Caco-2 (cell line): ENCODE measurements at regions not wholly inside any gene's neighbourhood (a gene's known extent, or its start where the extent isn't known, plus 50 kb on each side); places are given as distances from the start of the nearest gene placed in this dataset.

Experiments
- BruUV-seq: library from RNA; stranded (reverse); fragments of 400-500 nt; replicated peaks from 2 replicates; lab custom pipeline; 2021; lab: Mats Ljungman, UMichigan
- CTCF ChIA-PET: fragments of 300-600 bp; sonication (Branson Sonifier 250); formaldehyde crosslinking; loops from one replicate; lab custom pipeline; 2022; ENCODE audit warnings: antibody characterized with exemption; lab: Charles Lee
- POLR2A ChIA-PET: fragments of 300-600 bp; sonication (Branson Sonifier 250); formaldehyde crosslinking; loops from one replicate; lab custom pipeline; 2022; ENCODE audit warnings: antibody characterized with exemption; lab: Charles Lee
- DNase-seq, 2 experiments: peaks; one replicate each; pipeline versions ENCODE4 v3.0.0 to v3.0.0-alpha.2; 2020 to 2022
- H3K27me3 ChIP-seq: replicated peaks from 2 replicates; pipeline ENCODE4 v1.6.0; 2011; ENCODE audit warnings: low read length; ENCODE audit not compliant: control insufficient read depth, insufficient read depth
- H3K36me3 ChIP-seq: 2 replicates; pipeline ENCODE4 v1.5.1; 2011; ENCODE audit warnings: low read length; ENCODE audit not compliant: control insufficient read depth, insufficient read depth
- H3K4me1 ChIP-seq: fragments of 250-450 bp; sonication (Bioruptor Pico); 2 replicates; pipeline ENCODE4 v1.5.1; 2020; ENCODE audit warnings: mild to moderate bottlenecking
- H3K4me3 ChIP-seq: 2 replicates; pipeline ENCODE4 v1.5.1; 2011; ENCODE audit warnings: low read depth, mild to moderate bottlenecking, control low read depth, low read length
- H3K9me3 ChIP-seq: fragments of 250-450 bp; sonication (Bioruptor Pico); 2 replicates; pipeline ENCODE4 v1.5.1; 2020; ENCODE audit warnings: mild to moderate bottlenecking, moderate library complexity
- H3K27ac Mint-ChIP-seq: one replicate; pipeline ENCODE4 v1.8.0; 2022; ENCODE audit warnings: mixed read lengths; ENCODE audit not compliant: unreplicated experiment
- H3K27me3 Mint-ChIP-seq: one replicate; pipeline ENCODE4 v1.8.0; 2022; ENCODE audit warnings: mixed read lengths; ENCODE audit not compliant: insufficient read depth, unreplicated experiment
- H3K36me3 Mint-ChIP-seq: one replicate; pipeline ENCODE4 v1.8.0; 2022; ENCODE audit warnings: mild to moderate bottlenecking, mixed read lengths; ENCODE audit not compliant: insufficient read depth, unreplicated experiment
- H3K4me1 Mint-ChIP-seq: one replicate; pipeline ENCODE4 v1.8.0; 2022; ENCODE audit warnings: low read depth, mixed read lengths; ENCODE audit not compliant: unreplicated experiment
- H3K4me3 Mint-ChIP-seq: one replicate; pipeline ENCODE4 v1.8.0; 2022; ENCODE audit warnings: mild to moderate bottlenecking, moderate library complexity, mixed read lengths; ENCODE audit not compliant: unreplicated experiment
- H3K9me3 Mint-ChIP-seq: one replicate; pipeline ENCODE4 v1.8.0; 2022; ENCODE audit warnings: mixed read lengths; ENCODE audit not compliant: unreplicated experiment
- intact Hi-C: fragments of 100-400 bp; cut with micrococcal nuclease; formaldehyde crosslinking; loops from one replicate; pipeline ENCODE4 v1.10.0; 2022; ENCODE audit not compliant: unreplicated experiment
- TF ChIP-seq, protein P1 (sequence below), 2 experiments: fragments of 200-600 bp in 1 of 2; IDR thresholded peaks; 1 replicate in 1 of 2; 2 replicates in 1 of 2; pipeline versions ENCODE4 v1.5.1 to v1.8.0; 2011 to 2022; ENCODE audit warnings: antibody characterized with exemption in 1 of 2, control low read depth in 1 of 2, inconsistent platforms in 1 of 2, low read depth in 1 of 2, low read length in 1 of 2, mild to moderate bottlenecking in 1 of 2, moderate library complexity in 1 of 2; ENCODE audit not compliant: insufficient read depth in 1 of 2, severe bottlenecking in 1 of 2, unreplicated experiment in 1 of 2

DNA sequence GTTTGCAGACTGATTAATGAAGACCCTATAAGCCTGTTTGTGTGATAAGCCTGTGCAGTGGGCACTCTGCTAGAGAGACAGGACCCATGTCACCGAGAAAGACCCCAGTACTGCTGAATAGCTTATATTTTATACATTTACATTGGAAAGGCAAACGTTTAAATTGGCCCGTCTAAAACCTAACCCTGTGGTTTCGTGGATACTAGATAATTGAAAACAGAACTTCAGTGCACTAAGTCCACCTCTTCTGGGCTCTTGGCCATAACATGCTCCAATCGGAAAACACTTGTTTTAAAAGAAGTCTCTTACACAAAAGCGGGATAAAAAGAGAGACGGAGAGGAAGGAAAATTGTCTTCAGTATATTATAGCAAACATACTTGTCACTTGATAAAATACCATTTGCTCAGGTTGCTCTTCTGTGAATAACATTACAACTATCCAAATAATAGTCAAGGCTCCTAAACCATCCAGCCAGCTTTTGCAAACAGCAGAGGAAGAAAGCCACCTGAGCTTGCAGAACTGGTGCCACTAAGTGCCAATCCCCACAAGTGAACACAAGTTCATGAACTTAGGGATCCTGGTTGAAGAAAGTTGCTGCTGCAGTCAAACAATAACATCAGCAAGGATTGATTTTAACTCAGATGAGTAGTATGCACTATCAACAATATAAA is 218.4 kb upstream of the FN1 start:
- Histone ChIP-seq H3K36me3 (no peaks in the 10 kb centered on the region), H3K9me3 (no peaks in the 10 kb centered on the region), H3K27me3 (no peaks in the 10 kb centered on the region), H3K4me3 (no peak overlapping the region), H3K4me1 (no peaks in the 10 kb centered on the region; the same call in 1 of the 2 replicates)
- H3K9me3 Mint-ChIP-seq = peaks cover 9% of the 10 kb centered on the region
- BruUV-seq = no TSS peak
- intact Hi-C loops = no loop called here
- CTCF ChIA-PET = no interaction called here
- H3K27me3 Mint-ChIP-seq = no peaks in the 10 kb centered on the region
- POLR2A ChIA-PET = no interaction called here
- DNase-seq = no peak
- H3K4me3 Mint-ChIP-seq = no peak overlapping the region
- peaks cover 14% of the 10 kb centered on the region for H3K4me1 Mint-ChIP-seq
- TF ChIP-seq, protein P1, sequence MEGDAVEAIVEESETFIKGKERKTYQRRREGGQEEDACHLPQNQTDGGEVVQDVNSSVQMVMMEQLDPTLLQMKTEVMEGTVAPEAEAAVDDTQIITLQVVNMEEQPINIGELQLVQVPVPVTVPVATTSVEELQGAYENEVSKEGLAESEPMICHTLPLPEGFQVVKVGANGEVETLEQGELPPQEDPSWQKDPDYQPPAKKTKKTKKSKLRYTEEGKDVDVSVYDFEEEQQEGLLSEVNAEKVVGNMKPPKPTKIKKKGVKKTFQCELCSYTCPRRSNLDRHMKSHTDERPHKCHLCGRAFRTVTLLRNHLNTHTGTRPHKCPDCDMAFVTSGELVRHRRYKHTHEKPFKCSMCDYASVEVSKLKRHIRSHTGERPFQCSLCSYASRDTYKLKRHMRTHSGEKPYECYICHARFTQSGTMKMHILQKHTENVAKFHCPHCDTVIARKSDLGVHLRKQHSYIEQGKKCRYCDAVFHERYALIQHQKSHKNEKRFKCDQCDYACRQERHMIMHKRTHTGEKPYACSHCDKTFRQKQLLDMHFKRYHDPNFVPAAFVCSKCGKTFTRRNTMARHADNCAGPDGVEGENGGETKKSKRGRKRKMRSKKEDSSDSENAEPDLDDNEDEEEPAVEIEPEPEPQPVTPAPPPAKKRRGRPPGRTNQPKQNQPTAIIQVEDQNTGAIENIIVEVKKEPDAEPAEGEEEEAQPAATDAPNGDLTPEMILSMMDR (IDR thresholded peaks at IDR 0.05; ENCODE audit: insufficient read depth in 1 of 2, low read depth in 1 of 2, low read length in 1 of 2, severe bottlenecking in 1 of 2, unreplicated experiment in 1 of 2) = no peak
- H3K27ac Mint-ChIP-seq = no peak overlapping the region
- H3K36me3 Mint-ChIP-seq = no peaks in the 10 kb centered on the region

DNA sequence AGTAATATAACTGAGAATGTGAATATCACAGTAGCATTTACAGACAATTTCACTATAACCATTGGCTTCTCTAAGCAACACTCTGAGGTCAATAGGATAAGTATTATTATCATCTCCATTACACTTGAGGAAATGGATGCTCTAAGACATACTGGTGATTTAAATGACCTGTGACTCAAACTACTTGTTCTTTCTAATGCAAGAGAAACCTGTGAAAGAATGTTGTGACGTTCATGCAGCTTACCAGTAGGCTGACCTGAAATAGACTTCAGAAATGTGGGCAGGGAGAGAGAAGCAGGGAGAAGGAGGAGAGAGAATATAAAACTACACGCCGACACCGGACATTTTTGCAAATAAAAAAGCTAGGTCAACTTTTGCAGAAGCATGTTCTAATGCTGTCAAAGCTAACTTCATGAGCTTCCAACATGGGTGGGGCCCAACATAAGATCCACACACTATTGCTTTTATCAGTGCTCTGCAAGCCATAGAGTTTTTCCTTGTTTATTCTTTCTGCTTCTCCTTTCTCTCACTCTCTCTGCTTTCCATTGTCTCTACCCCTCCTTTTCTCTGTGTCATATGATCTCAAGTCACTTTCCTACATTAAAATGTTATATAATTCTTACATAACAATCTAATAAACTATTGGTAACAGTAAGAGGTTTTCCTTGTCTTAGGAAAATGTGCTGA is 217.6 kb upstream of the FN1 start:
- intact Hi-C loops = no loop called here
- H3K4me3 Mint-ChIP-seq = no peak overlapping the region
- H3K36me3 Mint-ChIP-seq = no peaks in the 10 kb centered on the region
- H3K4me1 ChIP-seq = no peaks in the 10 kb centered on the region; the same call in 1 of the 2 replicates
- H3K27me3 ChIP-seq = no peaks in the 10 kb centered on the region
- no peak overlapping the region for H3K27ac Mint-ChIP-seq
- no peak for DNase-seq
- CTCF ChIA-PET = no interaction called here
- H3K9me3 ChIP-seq = no peaks in the 10 kb centered on the region
- no peak overlapping the region for H3K4me3 ChIP-seq
- no peaks in the 10 kb centered on the region for H3K36me3 ChIP-seq
- peaks cover 14% of the 10 kb centered on the region for H3K4me1 Mint-ChIP-seq
- TF ChIP-seq, protein P1 (IDR thresholded peaks at IDR 0.05; ENCODE audit: insufficient read depth in 1 of 2, low read depth in 1 of 2, low read length in 1 of 2, severe bottlenecking in 1 of 2, unreplicated experiment in 1 of 2) = no peak
- no peaks in the 10 kb centered on the region for H3K27me3 Mint-ChIP-seq
- no TSS peak for BruUV-seq
- POLR2A ChIA-PET = no interaction called here
- peaks cover 9% of the 10 kb centered on the region for H3K9me3 Mint-ChIP-seq

DNA sequence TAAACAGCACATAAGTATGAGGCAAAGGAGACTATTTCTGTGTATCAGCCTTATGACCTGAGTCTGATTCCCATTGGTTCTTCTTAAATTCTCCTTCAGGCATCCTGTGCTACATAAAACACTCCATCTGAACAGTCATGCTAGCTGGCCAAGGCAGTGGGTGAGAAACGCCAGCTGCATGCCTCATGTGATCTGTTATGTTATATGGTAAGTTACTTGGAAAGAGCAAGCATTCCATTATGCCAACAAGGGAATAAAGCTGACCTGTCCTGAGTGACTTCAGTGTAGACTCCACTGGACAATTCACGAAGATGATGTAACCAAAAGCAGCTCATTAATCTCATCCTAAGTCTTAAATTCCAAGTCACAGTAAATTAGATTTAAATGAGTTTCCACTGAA is 216.5 kb upstream of the FN1 start:
- Mint-ChIP-seq H3K4me1 (peaks cover 14% of the 10 kb centered on the region), H3K27ac (no peak overlapping the region), H3K4me3 (no peak overlapping the region), H3K27me3 (no peaks in the 10 kb centered on the region), H3K9me3 (peaks cover 9% of the 10 kb centered on the region), H3K36me3 (no peaks in the 10 kb centered on the region)
- H3K4me3 ChIP-seq = no peak overlapping the region
- H3K27me3 ChIP-seq = no peaks in the 10 kb centered on the region
- no TSS peak for BruUV-seq
- intact Hi-C loops = no loop called here
- TF ChIP-seq, protein P1 (IDR thresholded peaks at IDR 0.05; ENCODE audit: insufficient read depth in 1 of 2, low read depth in 1 of 2, low read length in 1 of 2, severe bottlenecking in 1 of 2, unreplicated experiment in 1 of 2) = no peak
- POLR2A ChIA-PET = no interaction called here
- H3K9me3 ChIP-seq = no peaks in the 10 kb centered on the region
- DNase-seq = no peak
- no peaks in the 10 kb centered on the region for H3K36me3 ChIP-seq
- CTCF ChIA-PET = no interaction called here
- H3K4me1 ChIP-seq = no peaks in the 10 kb centered on the region; the same call in 1 of the 2 replicates
